ENCODE measurements at regions not wholly inside any gene's neighbourhood (a gene's known extent, or its start where the extent isn't known, plus 50 kb on each side); places are given as distances from the start of the nearest gene placed in this dataset.

GRCh38 chr2:220272656-220273055 is 645.2 kb downstream of the SLC4A3 start:
- Mint-ChIP-seq H3K27me3 (ENCODE audit: unreplicated experiment) (no peaks in the 10 kb centered on the region), H3K36me3 (ENCODE audit: unreplicated experiment) (no peaks in the 10 kb centered on the region), H3K9me3 (ENCODE audit: unreplicated experiment) (no peaks in the 10 kb centered on the region), H3K27ac (ENCODE audit: unreplicated experiment) (no peak overlapping the region), H3K4me3 (ENCODE audit: unreplicated experiment) (no peak overlapping the region), H3K4me1 (ENCODE audit: low read depth, unreplicated experiment) (peaks cover 23% of the 10 kb centered on the region)
- DNase-seq: no peak
- no peak for TF ChIP-seq CTCF (IDR thresholded peaks at IDR 0.05; ENCODE audit: partially characterized antibody, unreplicated experiment)

GRCh38 chr2:220273082-220273481 is 645.7 kb downstream of the SLC4A3 start:
- H3K27me3 Mint-ChIP-seq (ENCODE audit: unreplicated experiment): no peaks in the 10 kb centered on the region
- DNase-seq: no peak
- peaks cover 23% of the 10 kb centered on the region for H3K4me1 Mint-ChIP-seq (ENCODE audit: low read depth, unreplicated experiment)
- H3K9me3 Mint-ChIP-seq (ENCODE audit: unreplicated experiment): no peaks in the 10 kb centered on the region
- no peak overlapping the region for H3K4me3 Mint-ChIP-seq (ENCODE audit: unreplicated experiment)
- H3K36me3 Mint-ChIP-seq (ENCODE audit: unreplicated experiment): no peaks in the 10 kb centered on the region
- TF ChIP-seq CTCF (IDR thresholded peaks at IDR 0.05; ENCODE audit: partially characterized antibody, unreplicated experiment): no peak
- no peak overlapping the region for H3K27ac Mint-ChIP-seq (ENCODE audit: unreplicated experiment)

- Mint-ChIP-seq H3K4me1 (ENCODE audit: low read depth, unreplicated experiment) (peaks cover 8% of the 10 kb centered on the region), H3K9me3 (ENCODE audit: unreplicated experiment) (no peaks in the 10 kb centered on the region), H3K27me3 (ENCODE audit: unreplicated experiment) (no peaks in the 10 kb centered on the region), H3K4me3 (ENCODE audit: unreplicated experiment) (no peak overlapping the region), H3K36me3 (ENCODE audit: unreplicated experiment) (no peaks in the 10 kb centered on the region), H3K27ac (ENCODE audit: unreplicated experiment) (no peak overlapping the region)
- TF ChIP-seq CTCF (IDR thresholded peaks at IDR 0.05; ENCODE audit: partially characterized antibody, unreplicated experiment): no peak
- DNase-seq: no peak
These were observed 648.0 kb downstream of the SLC4A3 start for GRCh38 chr2:220275454-220275853.

- Mint-ChIP-seq H3K36me3 (ENCODE audit: unreplicated experiment) (no peaks in the 10 kb centered on the region), H3K9me3 (ENCODE audit: unreplicated experiment) (no peaks in the 10 kb centered on the region), H3K27me3 (ENCODE audit: unreplicated experiment) (no peaks in the 10 kb centered on the region), H3K27ac (ENCODE audit: unreplicated experiment) (no peak overlapping the region), H3K4me1 (ENCODE audit: low read depth, unreplicated experiment) (peaks cover under 1% of the 10 kb centered on the region), H3K4me3 (ENCODE audit: unreplicated experiment) (no peak overlapping the region)
- DNase-seq: no peak
- no peak for TF ChIP-seq CTCF (IDR thresholded peaks at IDR 0.05; ENCODE audit: partially characterized antibody, unreplicated experiment)
These were observed 649.5 kb downstream of the SLC4A3 start for GRCh38 chr2:220276741-220277444.

- H3K4me3 Mint-ChIP-seq (ENCODE audit: unreplicated experiment): no peak overlapping the region
- H3K36me3 Mint-ChIP-seq (ENCODE audit: unreplicated experiment): no peaks in the 10 kb centered on the region
- H3K27me3 Mint-ChIP-seq (ENCODE audit: unreplicated experiment): no peaks in the 10 kb centered on the region
- no peaks in the 10 kb centered on the region for H3K9me3 Mint-ChIP-seq (ENCODE audit: unreplicated experiment)
- no peaks in the 10 kb centered on the region for H3K4me1 Mint-ChIP-seq (ENCODE audit: low read depth, unreplicated experiment)
- no peak for TF ChIP-seq CTCF (IDR thresholded peaks at IDR 0.05; ENCODE audit: partially characterized antibody, unreplicated experiment)
- DNase-seq: no peak
- H3K27ac Mint-ChIP-seq (ENCODE audit: unreplicated experiment): no peak overlapping the region
These were observed 650.1 kb downstream of the SLC4A3 start for GRCh38 chr2:220277445-220277975.
